ENCODE measurements at regions not wholly inside any gene's neighbourhood (a gene's known extent, or its start where the extent isn't known, plus 50 kb on each side); places are given as distances from the start of the nearest gene placed in this dataset.
A peak's percentile ranks its signal among the peaks of the same experiment; 100 is the strongest.

- TF ChIP-seq ZNF790 (CRISPR knock-in tag; IDR thresholded peaks at IDR 0.05; ENCODE audit: borderline replicate concordance) (no peak), KLF9 (CRISPR knock-in tag; IDR thresholded peaks at IDR 0.05; ENCODE audit: low read depth) (no peak), ZSCAN21 (CRISPR knock-in tag; IDR thresholded peaks at IDR 0.05; ENCODE audit: borderline replicate concordance) (no peak), PBX3 (CRISPR knock-in tag; IDR thresholded peaks at IDR 0.05; ENCODE audit: borderline replicate concordance) (no peak), ZNF253 (CRISPR knock-in tag; IDR thresholded peaks at IDR 0.05; ENCODE audit: borderline replicate concordance) (no peak), ZNF629 (CRISPR knock-in tag; conservative IDR thresholded peaks at IDR 0.05) (no peak), ZNF232 (CRISPR knock-in tag; IDR thresholded peaks at IDR 0.05; ENCODE audit: borderline replicate concordance) (no peak), ZSCAN5A (CRISPR knock-in tag; IDR thresholded peaks at IDR 0.05; ENCODE audit: borderline replicate concordance) (no peak), ARHGAP35 (CRISPR knock-in tag; IDR thresholded peaks at IDR 0.05; ENCODE audit: borderline replicate concordance) (no peak), ZMYM3 (CRISPR knock-in tag; IDR thresholded peaks at IDR 0.05) (peak; percentile 61; the same call in 1 of the 2 replicates), ZNF326 (CRISPR knock-in tag; IDR thresholded peaks at IDR 0.05; ENCODE audit: borderline replicate concordance) (no peak), CBFB (CRISPR knock-in tag; IDR thresholded peaks at IDR 0.05) (no peak), FOXJ3 (CRISPR knock-in tag; IDR thresholded peaks at IDR 0.05; ENCODE audit: borderline replicate concordance) (peak; percentile 87), ZMYM4 (CRISPR knock-in tag; IDR thresholded peaks at IDR 0.05) (peak; percentile 25), ZBED4 (CRISPR knock-in tag; IDR thresholded peaks at IDR 0.05; ENCODE audit: borderline replicate concordance) (no peak), HOXA9 (CRISPR knock-in tag; IDR thresholded peaks at IDR 0.05; ENCODE audit: borderline replicate concordance) (no peak), PRPF4 (IDR thresholded peaks at IDR 0.05; ENCODE audit: low read depth, low read length, poor library complexity, severe bottlenecking) (no peak), ZNF605 (CRISPR knock-in tag; IDR thresholded peaks at IDR 0.05) (no peak), TGIF2 (CRISPR knock-in tag; IDR thresholded peaks at IDR 0.05) (no peak), ATF1 (CRISPR knock-in tag; IDR thresholded peaks at IDR 0.05) (no peak)
These were observed 331.1 kb upstream of the B3GAT1 start (continued) for GRCh38 chr11:134742956-134743819.
